ENCODE measurements at regions not wholly inside any gene's neighbourhood (a gene's known extent, or its start where the extent isn't known, plus 50 kb on each side); places are given as distances from the start of the nearest gene placed in this dataset.

DNA sequence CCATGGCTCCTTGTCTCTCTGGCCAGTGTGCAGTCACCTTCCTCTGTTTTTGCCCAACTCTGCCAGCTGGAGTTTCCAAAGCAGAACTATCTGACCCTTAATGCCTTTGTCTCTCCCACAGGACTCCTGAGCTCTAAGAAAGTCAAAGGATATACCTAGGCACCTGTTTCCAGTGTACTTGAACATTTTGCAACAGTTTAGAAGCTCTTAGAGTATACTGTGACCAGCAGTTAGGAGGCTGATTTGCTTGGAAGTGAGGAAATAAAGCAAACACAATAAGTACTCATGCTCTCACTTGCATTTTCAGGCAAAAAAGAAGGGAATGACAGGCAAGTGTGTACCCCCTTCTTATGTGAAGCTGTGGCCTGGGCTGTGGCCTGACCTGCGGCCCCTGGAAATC, 204.3 kb upstream of the PLET1 start:
- TF ChIP-seq, protein P1, sequence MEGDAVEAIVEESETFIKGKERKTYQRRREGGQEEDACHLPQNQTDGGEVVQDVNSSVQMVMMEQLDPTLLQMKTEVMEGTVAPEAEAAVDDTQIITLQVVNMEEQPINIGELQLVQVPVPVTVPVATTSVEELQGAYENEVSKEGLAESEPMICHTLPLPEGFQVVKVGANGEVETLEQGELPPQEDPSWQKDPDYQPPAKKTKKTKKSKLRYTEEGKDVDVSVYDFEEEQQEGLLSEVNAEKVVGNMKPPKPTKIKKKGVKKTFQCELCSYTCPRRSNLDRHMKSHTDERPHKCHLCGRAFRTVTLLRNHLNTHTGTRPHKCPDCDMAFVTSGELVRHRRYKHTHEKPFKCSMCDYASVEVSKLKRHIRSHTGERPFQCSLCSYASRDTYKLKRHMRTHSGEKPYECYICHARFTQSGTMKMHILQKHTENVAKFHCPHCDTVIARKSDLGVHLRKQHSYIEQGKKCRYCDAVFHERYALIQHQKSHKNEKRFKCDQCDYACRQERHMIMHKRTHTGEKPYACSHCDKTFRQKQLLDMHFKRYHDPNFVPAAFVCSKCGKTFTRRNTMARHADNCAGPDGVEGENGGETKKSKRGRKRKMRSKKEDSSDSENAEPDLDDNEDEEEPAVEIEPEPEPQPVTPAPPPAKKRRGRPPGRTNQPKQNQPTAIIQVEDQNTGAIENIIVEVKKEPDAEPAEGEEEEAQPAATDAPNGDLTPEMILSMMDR (IDR thresholded peaks at IDR 0.05) = no peak
- TF ChIP-seq POLR2A (IDR thresholded peaks at IDR 0.05) = no peak
